DMS53 (cell line): ENCODE measurements at regions not wholly inside any gene's neighbourhood (a gene's known extent, or its start where the extent isn't known, plus 50 kb on each side); places are given as distances from the start of the nearest gene placed in this dataset.

Experiments used
- DNase-seq: peaks from one replicate; lab custom pipeline; 2025; lab: John Stamatoyannopoulos, UW

- no peak for DNase-seq
Observed at GRCh38 chr5:116646611-116647289, 72.1 kb upstream of the SEMA6A start.

GRCh38 chr5:116645627-116646026, 71.0 kb upstream of the SEMA6A start:
- DNase-seq: peak; percentile 44

GRCh38 chr5:116640236-116640635, 65.6 kb upstream of the SEMA6A start:
- no peak for DNase-seq

GRCh38 chr5:116637149-116637740, 62.6 kb upstream of the SEMA6A start:
- DNase-seq: no peak

- peak; percentile 93 for DNase-seq
Observed at GRCh38 chr5:116632890-116633289, 58.3 kb upstream of the SEMA6A start.

GRCh38 chr5:116631147-116631546, 56.5 kb upstream of the SEMA6A start:
- DNase-seq: no peak

- DNase-seq: no peak
Observed at GRCh38 chr5:116629168-116629567, 54.5 kb upstream of the SEMA6A start.

- no peak for DNase-seq
Observed at GRCh38 chr5:116626945-116627679, 52.5 kb upstream of the SEMA6A start.

- peak; percentile 56 for DNase-seq
Observed at GRCh38 chr5:116626272-116626723, 51.7 kb upstream of the SEMA6A start.
